Choroid plexus epithelial cell (primary cell): ENCODE measurements at regions not wholly inside any gene's neighbourhood (a gene's known extent, or its start where the extent isn't known, plus 50 kb on each side); places are given as distances from the start of the nearest gene placed in this dataset.
"Not testable (repeated sequence)": the region's sequence is repeated elsewhere in the genome, so short reads cannot be mapped to it uniquely, and the experiment has no call there.

Experiments
- DNase-seq: peaks from one replicate; pipeline ENCODE4 v3.0.0-alpha.2; 2010; ENCODE audit warnings: low read depth
- H3K4me3 ChIP-seq: 2 replicates; pipeline ENCODE4 v1.5.1; 2011; ENCODE audit warnings: low read depth, mild to moderate bottlenecking, control low read depth, low read length, moderate library complexity
- TF ChIP-seq, protein P1 (sequence below): conservative IDR thresholded peaks from 2 replicates; pipeline ENCODE4 v1.5.1; 2011; ENCODE audit warnings: low read depth, mild to moderate bottlenecking, control low read depth, inconsistent platforms, low read length, moderate library complexity

GRCh38 chr14:48582938-48583337, 907.5 kb upstream of the MDGA2 start:
- TF ChIP-seq, protein P1, sequence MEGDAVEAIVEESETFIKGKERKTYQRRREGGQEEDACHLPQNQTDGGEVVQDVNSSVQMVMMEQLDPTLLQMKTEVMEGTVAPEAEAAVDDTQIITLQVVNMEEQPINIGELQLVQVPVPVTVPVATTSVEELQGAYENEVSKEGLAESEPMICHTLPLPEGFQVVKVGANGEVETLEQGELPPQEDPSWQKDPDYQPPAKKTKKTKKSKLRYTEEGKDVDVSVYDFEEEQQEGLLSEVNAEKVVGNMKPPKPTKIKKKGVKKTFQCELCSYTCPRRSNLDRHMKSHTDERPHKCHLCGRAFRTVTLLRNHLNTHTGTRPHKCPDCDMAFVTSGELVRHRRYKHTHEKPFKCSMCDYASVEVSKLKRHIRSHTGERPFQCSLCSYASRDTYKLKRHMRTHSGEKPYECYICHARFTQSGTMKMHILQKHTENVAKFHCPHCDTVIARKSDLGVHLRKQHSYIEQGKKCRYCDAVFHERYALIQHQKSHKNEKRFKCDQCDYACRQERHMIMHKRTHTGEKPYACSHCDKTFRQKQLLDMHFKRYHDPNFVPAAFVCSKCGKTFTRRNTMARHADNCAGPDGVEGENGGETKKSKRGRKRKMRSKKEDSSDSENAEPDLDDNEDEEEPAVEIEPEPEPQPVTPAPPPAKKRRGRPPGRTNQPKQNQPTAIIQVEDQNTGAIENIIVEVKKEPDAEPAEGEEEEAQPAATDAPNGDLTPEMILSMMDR, result no peak
- no peak for DNase-seq
- H3K4me3 ChIP-seq, result no peak overlapping the region

DNA sequence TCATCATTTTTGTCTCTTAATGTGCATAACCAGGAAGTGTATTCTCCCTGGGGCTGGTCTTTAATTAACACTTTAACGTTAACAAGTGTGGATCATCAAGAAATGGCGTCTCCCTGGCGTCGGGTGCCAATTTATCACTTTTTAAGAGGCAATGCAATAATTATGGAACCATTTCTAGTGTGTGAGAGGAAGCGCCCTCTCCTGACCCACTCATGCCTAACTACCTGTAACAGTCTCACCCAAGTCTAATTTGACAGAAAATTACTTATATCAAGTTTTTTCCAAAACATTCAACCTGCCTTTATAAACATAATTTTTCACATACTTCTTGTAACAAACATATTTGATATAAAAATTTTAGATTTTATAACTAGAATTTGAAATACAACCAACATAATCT, 905.3 kb upstream of the MDGA2 start:
- TF ChIP-seq, protein P1, result no peak
- DNase-seq, result no peak
- H3K4me3 ChIP-seq, result no peak overlapping the region

- TF ChIP-seq, protein P1, result no peak
- DNase-seq, result no peak
- H3K4me3 ChIP-seq, result no peak overlapping the region
These were observed 900.4 kb upstream of the MDGA2 start for GRCh38 chr14:48575772-48576171.

- DNase-seq, result no peak
- TF ChIP-seq, protein P1, result no peak
- no peak overlapping the region for H3K4me3 ChIP-seq
These were observed 893.3 kb upstream of the MDGA2 start for GRCh38 chr14:48568688-48569087.

- no peak overlapping the region for H3K4me3 ChIP-seq
- TF ChIP-seq, protein P1, result no peak
- no peak for DNase-seq
These were observed 892.8 kb upstream of the MDGA2 start for GRCh38 chr14:48568252-48568651.

- no peak for DNase-seq
- H3K4me3 ChIP-seq, result no peak overlapping the region
- TF ChIP-seq, protein P1, result no peak
These were observed 888.1 kb upstream of the MDGA2 start for GRCh38 chr14:48563489-48563888.

DNA sequence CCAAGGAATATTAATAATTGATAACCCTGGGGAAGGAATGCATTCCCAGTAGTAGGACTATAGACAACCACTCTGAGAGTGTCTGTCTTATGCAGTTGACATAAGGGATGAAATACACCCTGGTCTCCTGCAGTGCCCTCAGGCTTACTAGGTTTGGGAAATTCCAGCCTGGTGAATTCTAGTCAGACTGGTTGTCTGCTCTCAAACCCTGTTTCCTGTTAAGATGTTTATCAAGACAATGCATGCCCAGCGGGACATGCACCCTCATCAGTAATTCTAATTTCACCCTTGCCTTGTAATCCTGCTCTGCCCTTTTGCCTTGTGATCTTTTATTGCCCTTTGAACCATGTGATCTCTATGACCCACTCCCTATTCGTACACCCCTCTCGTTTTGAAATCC, 886.0 kb upstream of the MDGA2 start:
- not testable (repeated sequence) for DNase-seq, H3K4me3 ChIP-seq

- DNase-seq, result no peak
- TF ChIP-seq, protein P1, result no peak
- no peak overlapping the region for H3K4me3 ChIP-seq
These were observed 885.0 kb upstream of the MDGA2 start for GRCh38 chr14:48560421-48560820.
